Hepatocyte (in vitro differentiated cells): ENCODE measurements at regions not wholly inside any gene's neighbourhood (a gene's known extent, or its start where the extent isn't known, plus 50 kb on each side); places are given as distances from the start of the nearest gene placed in this dataset.

Experiments used
- DNase-seq: peaks from one replicate; pipeline ENCODE4 v3.0.0-alpha.2; 2016; ENCODE audit warnings: low spot score
- H2AFZ ChIP-seq: fragments of 200-600 bp; sonication (generic); 2 replicates; pipeline ENCODE4 v1.6.0; 2016; ENCODE audit warnings: antibody characterized with exemption, mild to moderate bottlenecking
- H3K27ac ChIP-seq: fragments of 200-600 bp; sonication (generic); 2 replicates; pipeline ENCODE4 v1.5.1; 2016; ENCODE audit warnings: mild to moderate bottlenecking
- H3K27me3 ChIP-seq: fragments of 200-600 bp; sonication (generic); 2 replicates; pipeline ENCODE4 v1.6.1; 2016
- H3K36me3 ChIP-seq: fragments of 200-600 bp; sonication (generic); replicated peaks from 2 replicates; pipeline ENCODE4 v1.5.1; 2016; ENCODE audit warnings: low read depth; ENCODE audit not compliant: insufficient read depth
- H3K4me1 ChIP-seq: fragments of 200-600 bp; sonication (generic); 2 replicates; pipeline ENCODE4 v1.5.1; 2016; ENCODE audit warnings: mild to moderate bottlenecking, moderate library complexity; ENCODE audit not compliant: insufficient read depth
- H3K4me2 ChIP-seq: fragments of 200-600 bp; sonication (generic); 2 replicates; pipeline ENCODE4 v1.6.0; 2016
- H3K4me3 ChIP-seq: fragments of 200-600 bp; sonication (generic); 2 replicates; pipeline ENCODE4 v1.5.1; 2016; ENCODE audit warnings: mild to moderate bottlenecking
- H3K79me2 ChIP-seq: fragments of 200-600 bp; sonication (generic); 2 replicates; pipeline ENCODE4 v1.6.0; 2017; ENCODE audit warnings: mild to moderate bottlenecking
- H3K9me2 ChIP-seq: fragments of 200-600 bp; sonication (generic); replicated peaks from 2 replicates; pipeline ENCODE4 v1.6.0; 2017; ENCODE audit warnings: mild to moderate bottlenecking; ENCODE audit not compliant: insufficient read depth
- H3K9me3 ChIP-seq: fragments of 200-600 bp; sonication (generic); 2 replicates; pipeline ENCODE4 v1.5.1; 2016; ENCODE audit warnings: low read depth, mild to moderate bottlenecking
- H4K20me1 ChIP-seq: fragments of 200-600 bp; sonication (generic); 2 replicates; pipeline ENCODE4 v1.6.0; 2016; ENCODE audit warnings: mild to moderate bottlenecking; ENCODE audit not compliant: insufficient read depth, poor library complexity, severe bottlenecking
- CTCF ChIP-seq: fragments of 200-600 bp; sonication (generic); IDR thresholded peaks from 2 replicates; pipeline ENCODE4 v1.5.1; 2016; ENCODE audit warnings: antibody characterized with exemption, mild to moderate bottlenecking; ENCODE audit not compliant: poor library complexity
- EZH2 ChIP-seq: fragments of 200-600 bp; sonication (generic); IDR thresholded peaks from 2 replicates; pipeline ENCODE4 v1.6.1; 2016; ENCODE audit warnings: antibody characterized with exemption, mild to moderate bottlenecking, borderline replicate concordance
- EZH2phosphoT487 ChIP-seq: fragments of 200-600 bp; sonication (generic); IDR thresholded peaks from one replicate; pipeline ENCODE4 v1.6.1; 2018; ENCODE audit warnings: antibody characterized with exemption, mild to moderate bottlenecking, low read depth, moderate library complexity; ENCODE audit not compliant: unreplicated experiment, severe bottlenecking
- WGBS: methylation state at CpG from one replicate; pipeline ENCODE4 v1.1.6; 2016; ENCODE audit warnings: low lambda C conversion rate; ENCODE audit errors: missing lambda C conversion rate; 5-methylcytosine and 5-hydroxymethylcytosine counted together

DNA sequence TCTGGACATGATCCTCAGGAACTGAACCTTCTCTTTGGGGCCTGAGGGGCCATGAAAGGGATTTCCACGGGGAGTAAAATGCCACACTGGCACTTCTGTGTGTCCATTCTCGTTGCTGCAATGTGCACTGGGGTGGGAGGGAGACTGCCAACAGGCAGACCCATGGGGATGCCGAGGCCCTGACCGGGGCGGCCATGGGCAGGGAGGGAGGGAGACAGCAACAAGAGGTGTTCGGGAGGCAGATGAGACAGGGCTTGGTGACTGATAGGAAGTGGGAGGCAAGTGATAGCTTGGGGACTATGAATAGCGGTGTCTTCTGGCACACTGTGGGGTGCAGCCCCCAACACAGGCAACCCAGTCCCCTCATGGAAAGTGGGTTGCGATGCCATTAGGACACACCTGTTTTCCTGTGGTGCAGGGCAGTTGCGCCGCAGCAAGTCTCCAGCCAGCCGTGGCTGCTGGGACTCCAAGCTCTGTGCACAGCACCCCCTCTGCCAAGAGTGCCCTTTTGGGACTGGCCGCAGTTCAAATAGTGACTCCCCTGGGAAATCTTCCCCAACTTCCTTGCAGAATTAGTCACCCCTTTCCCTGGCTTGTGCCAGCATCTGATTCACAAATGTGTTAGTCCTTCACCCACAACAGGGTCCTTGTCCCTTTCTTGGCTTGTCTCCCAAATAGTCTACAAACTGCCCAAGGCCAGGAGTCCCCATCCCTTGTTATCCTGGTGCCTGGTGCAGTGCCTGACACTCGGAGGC is 88.8 kb downstream of the CHST1 start:
- no peaks in the 10 kb centered on the region for H3K79me2 ChIP-seq
- no peak overlapping the region for H3K27ac ChIP-seq

GRCh38 chr11:45573728-45574127 is 91.7 kb downstream of the CHST1 start:
- no peak overlapping the region for H3K4me3 ChIP-seq
- peaks cover 26% of the 10 kb centered on the region for H3K27me3 ChIP-seq
- no peak overlapping the region for H3K27ac ChIP-seq
- H3K4me1 ChIP-seq = no peaks in the 10 kb centered on the region
- TF ChIP-seq EZH2phosphoT487 (no peak), CTCF (no peak), EZH2 (no peak)
- no peak overlapping the region for H3K4me2 ChIP-seq
- H4K20me1 ChIP-seq = no peaks in the 10 kb centered on the region
- WGBS = 94% methylated on average over 5 of the region's 5 CpGs
- no peaks in the 10 kb centered on the region for H3K9me2 ChIP-seq
- no peaks in the 10 kb centered on the region for H3K79me2 ChIP-seq
- H2AFZ ChIP-seq = no peak overlapping the region
- H3K9me3 ChIP-seq = no peaks in the 10 kb centered on the region
- H3K36me3 ChIP-seq = no peaks in the 10 kb centered on the region
- DNase-seq = no peak

More for the DNA sequence above, 88.8 kb downstream of the CHST1 start:
- WGBS = 85% methylated on average over 13 of the region's 13 CpGs
- Histone ChIP-seq H3K9me2 (no peaks in the 10 kb centered on the region), H2AFZ (no peak overlapping the region), H3K9me3 (no peaks in the 10 kb centered on the region), H3K4me1 (no peaks in the 10 kb centered on the region), H3K4me3 (no peak overlapping the region), H3K27me3 (peaks cover 26% of the 10 kb centered on the region), H3K4me2 (no peak overlapping the region), H4K20me1 (no peaks in the 10 kb centered on the region), H3K36me3 (no peaks in the 10 kb centered on the region)
- no peak for DNase-seq
- TF ChIP-seq EZH2 = no peak
- TF ChIP-seq CTCF = no peak
- no peak for TF ChIP-seq EZH2phosphoT487

DNA sequence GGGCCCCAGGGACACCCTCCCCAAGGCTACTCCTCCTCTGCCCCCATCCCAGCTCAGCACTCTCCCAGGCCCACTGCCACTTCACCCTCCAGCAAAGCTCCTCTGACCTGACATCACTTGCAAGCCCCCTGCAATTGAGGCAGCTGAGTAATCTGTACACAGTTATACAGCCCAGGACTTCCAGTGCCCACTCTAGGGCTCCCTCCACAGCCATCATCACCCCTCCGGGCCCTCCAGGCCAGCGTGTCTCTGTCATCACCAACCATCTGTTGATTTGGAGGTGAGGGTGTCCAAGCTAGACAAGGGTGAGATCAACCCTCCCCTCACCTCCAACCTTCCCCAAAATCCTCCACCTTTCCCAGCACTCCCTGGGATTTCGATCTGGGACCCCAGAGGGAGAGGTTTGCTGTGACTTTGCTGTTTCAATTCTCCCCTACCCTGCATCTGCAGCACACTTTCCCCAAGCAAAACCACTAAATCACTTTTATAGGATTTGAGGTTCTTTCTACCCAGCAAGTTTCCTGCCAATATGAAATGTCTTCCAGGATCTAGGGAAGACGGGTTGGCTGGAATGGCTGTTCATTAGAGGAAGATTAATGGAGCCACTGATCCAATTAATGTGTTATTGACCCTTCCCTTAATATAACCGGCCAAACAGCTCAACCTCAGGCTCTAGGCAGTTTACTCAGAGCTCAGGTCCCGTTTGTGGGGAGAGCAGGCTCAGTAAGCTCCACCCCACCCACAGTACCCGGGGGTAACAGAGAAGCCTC is 92.9 kb downstream of the CHST1 start:
- TF ChIP-seq CTCF = no peak
- TF ChIP-seq EZH2phosphoT487 = no peak
- no peak for TF ChIP-seq EZH2
- Histone ChIP-seq H3K36me3 (no peaks in the 10 kb centered on the region), H3K4me2 (no peak overlapping the region), H3K4me1 (no peaks in the 10 kb centered on the region), H4K20me1 (no peaks in the 10 kb centered on the region), H3K79me2 (no peaks in the 10 kb centered on the region), H3K4me3 (no peak overlapping the region), H3K27ac (no peak overlapping the region), H3K9me2 (no peaks in the 10 kb centered on the region), H3K27me3 (peaks cover 19% of the 10 kb centered on the region), H3K9me3 (no peaks in the 10 kb centered on the region), H2AFZ (no peak overlapping the region)
- 73% methylated on average over 7 of the region's 7 CpGs for WGBS
- no peak for DNase-seq
